Esophagus squamous epithelium (tissue), 5 donors: ENCODE measurements at regions not wholly inside any gene's neighbourhood (a gene's known extent, or its start where the extent isn't known, plus 50 kb on each side); places are given as distances from the start of the nearest gene placed in this dataset.

Source experiments
- DNase-seq: peaks from one replicate; lab custom pipeline; 2025; lab: John Stamatoyannopoulos, UW
- H3K27ac ChIP-seq, 4 donors: fragments of 200-600 bp; sonication (generic); one replicate each; pipeline ENCODE4 v1.5.1; 2016 to 2019; ENCODE audit warnings: mild to moderate bottlenecking in 1 of 4
- H3K27me3 ChIP-seq, 4 donors: fragments of 200-600 bp; sonication (generic); 1 replicate in 3 of 4; 2 replicates in 1 of 4; pipeline versions ENCODE4 v1.5.1 to v1.6.0; 2017 to 2021; ENCODE audit warnings: antibody characterized with exemption in 1 of 4
- H3K36me3 ChIP-seq, 3 donors: fragments of 200-600 bp; sonication (generic); one replicate each; pipeline ENCODE4 v1.5.1; 2016 to 2019
- H3K4me1 ChIP-seq, 3 donors: fragments of 200-600 bp; sonication (generic); one replicate each; pipeline ENCODE4 v1.5.1; 2017 to 2019
- H3K4me3 ChIP-seq, 4 donors: fragments of 200-600 bp; sonication (generic); 1 replicate in 3 of 4; 2 replicates in 1 of 4; pipeline ENCODE4 v1.5.1; 2016 to 2019; ENCODE audit warnings: mild to moderate bottlenecking in 2 of 4, moderate library complexity in 1 of 4
- H3K9me3 ChIP-seq, 3 donors: fragments of 200-600 bp; sonication (generic); one replicate each; pipeline ENCODE4 v1.5.1; 2016 to 2019
- POLR2A ChIP-seq, 4 donors: fragments of 450-650 bp; IDR thresholded peaks; one replicate each; pipeline ENCODE4 v1.6.1; 2017; ENCODE audit warnings: antibody characterized with exemption in 4 of 4, mild to moderate bottlenecking in 4 of 4, moderate library complexity in 3 of 4
- WGBS, 2 donors: methylation state at CpG; one replicate each; pipeline ENCODE4 v1.1.5; 2018; 5-methylcytosine and 5-hydroxymethylcytosine counted together
- intact Hi-C: fragments of 100-400 bp; cut with DNase I; formaldehyde crosslinking; loops from one replicate; pipeline ENCODE4 v1.15.0; 2022
- TF ChIP-seq, protein P1 (sequence below), 6 experiments: fragments of 450-650 bp in 4 of 6; fragments of 200-600 bp in 2 of 6; sonication (generic) in 2 of 6; IDR thresholded peaks; one replicate each; pipeline ENCODE4 v1.5.1; 2016 to 2019; ENCODE audit warnings: antibody characterized with exemption in 6 of 6, mild to moderate bottlenecking in 4 of 6, moderate library complexity in 4 of 6
- donor health status: DM: yes; HTN: yes; CAD: no.

DNA sequence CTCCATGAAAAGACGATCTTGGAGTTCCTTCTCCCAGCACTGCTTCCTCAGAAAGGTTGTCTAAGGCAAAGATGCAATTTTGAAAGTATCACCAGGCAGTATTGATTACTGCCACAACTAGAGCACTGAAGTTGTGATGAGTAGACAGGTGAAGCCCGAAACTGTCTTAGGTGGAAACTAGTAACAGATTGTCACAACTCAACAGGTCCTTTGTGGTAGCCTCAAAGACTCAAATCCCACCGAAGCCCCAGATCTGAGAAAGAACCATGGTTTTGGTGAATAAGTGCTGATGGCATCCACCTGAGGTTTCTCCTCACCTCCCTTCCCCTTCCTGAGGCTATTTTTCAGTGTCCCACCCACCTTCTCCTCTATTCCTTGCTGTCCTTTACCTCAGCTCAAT, 248.0 kb downstream of the DSEL start:
- no peaks in the 10 kb centered on the region for H3K9me3 ChIP-seq
- no peak for DNase-seq
- no peak overlapping the region for H3K27ac ChIP-seq
- TF ChIP-seq, protein P1, sequence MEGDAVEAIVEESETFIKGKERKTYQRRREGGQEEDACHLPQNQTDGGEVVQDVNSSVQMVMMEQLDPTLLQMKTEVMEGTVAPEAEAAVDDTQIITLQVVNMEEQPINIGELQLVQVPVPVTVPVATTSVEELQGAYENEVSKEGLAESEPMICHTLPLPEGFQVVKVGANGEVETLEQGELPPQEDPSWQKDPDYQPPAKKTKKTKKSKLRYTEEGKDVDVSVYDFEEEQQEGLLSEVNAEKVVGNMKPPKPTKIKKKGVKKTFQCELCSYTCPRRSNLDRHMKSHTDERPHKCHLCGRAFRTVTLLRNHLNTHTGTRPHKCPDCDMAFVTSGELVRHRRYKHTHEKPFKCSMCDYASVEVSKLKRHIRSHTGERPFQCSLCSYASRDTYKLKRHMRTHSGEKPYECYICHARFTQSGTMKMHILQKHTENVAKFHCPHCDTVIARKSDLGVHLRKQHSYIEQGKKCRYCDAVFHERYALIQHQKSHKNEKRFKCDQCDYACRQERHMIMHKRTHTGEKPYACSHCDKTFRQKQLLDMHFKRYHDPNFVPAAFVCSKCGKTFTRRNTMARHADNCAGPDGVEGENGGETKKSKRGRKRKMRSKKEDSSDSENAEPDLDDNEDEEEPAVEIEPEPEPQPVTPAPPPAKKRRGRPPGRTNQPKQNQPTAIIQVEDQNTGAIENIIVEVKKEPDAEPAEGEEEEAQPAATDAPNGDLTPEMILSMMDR (IDR thresholded peaks at IDR 0.05) = no peak
- TF ChIP-seq POLR2A (IDR thresholded peaks at IDR 0.05) = no peak
- no peaks in the 10 kb centered on the region for H3K36me3 ChIP-seq
- H3K27me3 ChIP-seq = no peaks in the 10 kb centered on the region
- intact Hi-C loops = no loop called here
- H3K4me1 ChIP-seq = peaks cover 0 to 15% (median 0%) of the 10 kb centered on the region in 3 donors
- WGBS, 2 donors = 86 to 87% methylated on average over 3 of the region's 3 CpGs
- H3K4me3 ChIP-seq = no peak overlapping the region

DNA sequence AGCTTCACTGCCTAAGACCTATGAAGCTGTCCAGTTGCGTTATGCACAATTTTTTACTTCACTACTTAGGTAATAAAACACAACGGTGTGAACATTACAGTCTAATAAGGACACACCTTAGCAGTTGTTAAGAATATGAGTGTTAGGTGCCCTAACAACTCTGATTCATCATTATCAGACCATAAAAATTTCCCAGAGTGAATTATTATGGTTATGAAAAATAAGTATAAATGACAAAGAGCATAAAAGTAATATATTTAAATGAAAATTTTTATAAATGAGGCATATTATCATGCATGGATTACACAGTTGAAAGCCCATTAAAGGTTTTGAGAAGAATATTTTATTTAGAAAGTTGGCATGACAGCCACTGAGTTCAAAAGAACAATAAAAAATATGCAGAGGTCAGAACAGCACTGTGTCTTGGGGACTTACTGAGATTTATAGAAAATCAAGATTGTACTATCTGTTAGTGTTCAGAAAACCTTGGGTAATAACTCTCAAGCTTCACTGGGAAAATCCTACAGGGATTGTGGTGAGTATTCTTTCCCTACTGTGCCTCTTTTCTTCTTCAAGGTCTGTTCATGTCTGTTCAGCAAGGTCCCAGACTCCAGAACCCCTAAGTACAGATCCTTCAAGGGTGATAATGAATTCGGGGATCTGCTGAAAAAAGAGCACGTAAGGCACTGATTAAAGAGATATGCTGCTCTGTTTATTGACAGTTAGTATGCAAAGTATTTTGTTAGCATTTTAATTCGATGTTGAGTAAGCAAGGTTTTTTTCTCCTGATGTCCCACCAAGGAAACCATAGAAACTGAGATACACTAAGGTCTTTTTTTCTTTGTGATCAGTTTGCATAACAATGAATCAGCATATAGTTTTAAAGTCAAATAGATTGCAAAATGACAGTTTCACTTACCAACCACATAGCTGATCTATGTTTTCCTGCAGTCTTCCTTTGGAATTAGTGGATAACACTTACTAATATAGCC, 250.0 kb downstream of the DSEL start:
- Histone ChIP-seq H3K36me3 (no peaks in the 10 kb centered on the region), H3K27me3 (no peaks in the 10 kb centered on the region), H3K9me3 (no peaks in the 10 kb centered on the region), H3K4me1 (peaks cover 0 to 23% (median 0%) of the 10 kb centered on the region in 3 donors), H3K4me3 (no peak overlapping the region), H3K27ac (no peak overlapping the region)
- DNase-seq = no peak
- TF ChIP-seq, protein P1 (IDR thresholded peaks at IDR 0.05) = no peak
- TF ChIP-seq POLR2A (IDR thresholded peaks at IDR 0.05) = no peak
- intact Hi-C loops = no loop called here
- WGBS, 2 donors = 36 to 42% methylated on average over 5 of the region's 5 CpGs

DNA sequence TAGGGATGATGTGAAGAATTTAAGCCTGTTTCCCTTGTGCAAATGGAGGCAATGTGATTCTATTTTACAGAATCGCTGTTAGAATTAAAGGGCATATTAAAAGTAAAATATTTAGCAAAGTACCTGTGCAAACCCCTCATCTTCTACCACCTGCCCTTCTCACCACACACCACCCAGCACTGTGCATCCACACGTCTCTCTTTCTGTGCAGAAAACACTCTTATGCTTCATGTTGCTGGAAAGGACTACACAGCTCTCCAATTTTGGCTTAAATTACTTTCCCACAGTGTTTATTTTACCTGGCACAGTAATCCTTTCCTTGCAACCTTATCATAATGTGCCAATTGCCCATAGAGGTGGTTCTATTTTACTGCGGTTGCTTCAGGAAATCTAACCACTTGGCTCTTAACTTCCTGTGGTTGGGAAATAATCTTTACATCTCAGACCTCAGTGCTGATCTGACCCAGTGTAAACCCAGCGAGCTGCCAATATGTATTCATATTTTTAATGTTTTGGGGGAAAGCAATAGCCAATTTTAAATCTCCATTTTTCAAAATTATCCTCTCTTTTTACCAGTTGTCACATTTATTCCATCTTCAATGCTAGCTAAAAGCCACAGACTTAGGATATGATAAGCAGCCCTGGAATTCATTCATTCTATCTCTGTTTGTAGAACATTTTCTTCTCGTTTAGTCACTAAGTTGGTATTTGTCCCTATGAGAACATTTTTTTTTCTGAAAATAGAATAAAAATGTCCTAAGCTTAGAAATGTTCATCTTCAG, 250.9 kb downstream of the DSEL start:
- TF ChIP-seq POLR2A (IDR thresholded peaks at IDR 0.05) = no peak
- TF ChIP-seq, protein P1 (IDR thresholded peaks at IDR 0.05) = no peak

DNA sequence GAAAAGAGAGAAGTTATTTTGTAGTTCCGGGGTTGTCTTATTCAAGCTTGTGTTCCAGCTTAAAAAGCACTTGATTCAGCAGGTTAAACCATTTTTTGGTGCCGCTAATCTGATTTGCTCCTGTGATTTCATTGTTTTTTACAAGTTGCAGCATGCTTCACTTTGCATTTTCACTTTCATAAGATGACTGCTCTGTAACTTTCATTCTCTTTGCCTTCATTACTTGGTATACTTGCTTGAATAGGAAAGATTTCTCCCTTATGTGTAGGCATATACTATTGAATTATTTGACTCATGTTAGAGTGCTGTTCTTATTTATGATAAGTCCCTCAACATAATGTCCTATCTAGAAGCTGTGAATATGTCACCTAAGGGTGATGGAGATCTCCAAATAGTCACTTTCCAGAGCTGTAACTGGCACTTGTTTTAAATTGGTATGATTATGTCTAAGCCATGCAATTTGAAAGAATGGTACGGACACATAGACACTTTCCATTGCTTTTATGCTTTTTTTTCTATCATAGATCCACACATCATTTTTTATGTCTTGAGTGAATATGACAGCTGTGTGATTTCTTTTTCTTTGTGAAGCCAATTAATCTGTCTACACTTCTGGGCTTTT, 254.5 kb downstream of the DSEL start:
- H3K27ac ChIP-seq = no peak overlapping the region
- H3K9me3 ChIP-seq = no peaks in the 10 kb centered on the region
- TF ChIP-seq POLR2A (IDR thresholded peaks at IDR 0.05) = no peak
- TF ChIP-seq, protein P1 (IDR thresholded peaks at IDR 0.05) = no peak
- H3K4me3 ChIP-seq = no peak overlapping the region
- no peak for DNase-seq
- H3K27me3 ChIP-seq = no peaks in the 10 kb centered on the region
- peaks cover 0 to 25% (median 0%) of the 10 kb centered on the region in 3 donors for H3K4me1 ChIP-seq
- intact Hi-C loops = no loop called here
- no peaks in the 10 kb centered on the region for H3K36me3 ChIP-seq
- 39 to 48% methylated on average over 3 of the region's 3 CpGs for WGBS, 2 donors

More for the DNA sequence above, 250.9 kb downstream of the DSEL start:
- 19 to 32% methylated on average over 5 of the region's 5 CpGs for WGBS, 2 donors
- no peak overlapping the region for H3K4me3 ChIP-seq
- no peaks in the 10 kb centered on the region for H3K9me3 ChIP-seq
- no peak for DNase-seq
- no peak overlapping the region for H3K27ac ChIP-seq
- intact Hi-C loops = no loop called here
- H3K36me3 ChIP-seq = no peaks in the 10 kb centered on the region
- H3K27me3 ChIP-seq = no peaks in the 10 kb centered on the region
- peaks cover 0 to 25% (median 0%) of the 10 kb centered on the region in 3 donors for H3K4me1 ChIP-seq
